A549 (cell line): ENCODE measurements at regions not wholly inside any gene's neighbourhood (a gene's known extent, or its start where the extent isn't known, plus 50 kb on each side); places are given as distances from the start of the nearest gene placed in this dataset.

Source experiments
- BHLHE40 ChIP-seq: IDR thresholded peaks from 2 replicates; pipeline ENCODE4 v1.6.1; 2012; ENCODE audit warnings: low read depth, low read length, inconsistent platforms
- CBX2 ChIP-seq: fragments of 200-600 bp; sonication (generic); IDR thresholded peaks from 2 replicates; pipeline ENCODE4 v1.6.1; 2016; ENCODE audit warnings: low read depth, mild to moderate bottlenecking, borderline replicate concordance
- CBX8 ChIP-seq: fragments of 200-600 bp; sonication (generic); IDR thresholded peaks from 2 replicates; pipeline ENCODE4 v1.6.1; 2016
- CTCF ChIP-seq: fragments of >200 bp; sonication (Bioruptor Twin); formaldehyde crosslinking; IDR thresholded peaks from 3 replicates; pipeline ENCODE4 v1.5.1; 2016
- EP300 ChIP-seq, 2 experiments: fragments of >200 bp; sonication (Bioruptor Twin); formaldehyde crosslinking; IDR thresholded peaks; 2 replicates in 1 of 2; 3 replicates in 1 of 2; pipeline ENCODE4 v1.6.1; 2016 to 2017
- MAFK ChIP-seq: fragments of 450-650 bp; IDR thresholded peaks from 2 replicates; pipeline ENCODE4 v1.6.1; 2014; ENCODE audit not compliant: partially characterized antibody
- MAX ChIP-seq: IDR thresholded peaks from 2 replicates; pipeline ENCODE4 v1.6.1; 2012
- NPAS2 ChIP-seq: fragments of 250-450 bp; sonication (Bioruptor Pico); IDR thresholded peaks from 2 replicates; pipeline ENCODE4 v1.8.0; 2022; ENCODE audit warnings: mild to moderate bottlenecking, moderate library complexity, borderline replicate concordance
- PHF8 ChIP-seq: fragments of 200-600 bp; sonication (generic); IDR thresholded peaks from 2 replicates; pipeline ENCODE4 v1.6.1; 2016; ENCODE audit warnings: low read depth, mild to moderate bottlenecking, antibody characterized with exemption, moderate library complexity, borderline replicate concordance
- RAD21 ChIP-seq, 2 experiments: fragments of >200 bp in 1 of 2; sonication (Bioruptor Twin) in 1 of 2; formaldehyde crosslinking in 1 of 2; IDR thresholded peaks in 1 of 2; conservative IDR thresholded peaks in 1 of 2; 2 replicates in 1 of 2; 3 replicates in 1 of 2; pipeline ENCODE4 v1.6.1; 2012 to 2018; ENCODE audit warnings: inconsistent platforms in 1 of 2
- RFX5 ChIP-seq: fragments of 450-650 bp; IDR thresholded peaks from 2 replicates; pipeline ENCODE4 v1.7.1; 2014; ENCODE audit warnings: antibody characterized with exemption, mild to moderate bottlenecking, moderate library complexity
- TF ChIP-seq, protein P1 (sequence below): fragments of 450-650 bp; IDR thresholded peaks from 2 replicates; pipeline ENCODE4 v1.6.1; 2014; ENCODE audit warnings: antibody characterized with exemption
- TF ChIP-seq, protein P2 (sequence below): fragments of 200-600 bp; sonication (generic); IDR thresholded peaks from 2 replicates; pipeline ENCODE4 v1.6.1; 2016; ENCODE audit warnings: antibody characterized with exemption, mild to moderate bottlenecking, moderate library complexity

- no peak for TF ChIP-seq RFX5
- TF ChIP-seq CTCF, result no peak
- TF ChIP-seq MAFK, result no peak
- no peak for TF ChIP-seq NPAS2 (CRISPR knock-in tag)
- TF ChIP-seq, protein P1, sequence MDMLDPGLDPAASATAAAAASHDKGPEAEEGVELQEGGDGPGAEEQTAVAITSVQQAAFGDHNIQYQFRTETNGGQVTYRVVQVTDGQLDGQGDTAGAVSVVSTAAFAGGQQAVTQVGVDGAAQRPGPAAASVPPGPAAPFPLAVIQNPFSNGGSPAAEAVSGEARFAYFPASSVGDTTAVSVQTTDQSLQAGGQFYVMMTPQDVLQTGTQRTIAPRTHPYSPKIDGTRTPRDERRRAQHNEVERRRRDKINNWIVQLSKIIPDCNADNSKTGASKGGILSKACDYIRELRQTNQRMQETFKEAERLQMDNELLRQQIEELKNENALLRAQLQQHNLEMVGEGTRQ, result no peak
- TF ChIP-seq PHF8, result no peak
- no peak for TF ChIP-seq MAX
- TF ChIP-seq, protein P2, sequence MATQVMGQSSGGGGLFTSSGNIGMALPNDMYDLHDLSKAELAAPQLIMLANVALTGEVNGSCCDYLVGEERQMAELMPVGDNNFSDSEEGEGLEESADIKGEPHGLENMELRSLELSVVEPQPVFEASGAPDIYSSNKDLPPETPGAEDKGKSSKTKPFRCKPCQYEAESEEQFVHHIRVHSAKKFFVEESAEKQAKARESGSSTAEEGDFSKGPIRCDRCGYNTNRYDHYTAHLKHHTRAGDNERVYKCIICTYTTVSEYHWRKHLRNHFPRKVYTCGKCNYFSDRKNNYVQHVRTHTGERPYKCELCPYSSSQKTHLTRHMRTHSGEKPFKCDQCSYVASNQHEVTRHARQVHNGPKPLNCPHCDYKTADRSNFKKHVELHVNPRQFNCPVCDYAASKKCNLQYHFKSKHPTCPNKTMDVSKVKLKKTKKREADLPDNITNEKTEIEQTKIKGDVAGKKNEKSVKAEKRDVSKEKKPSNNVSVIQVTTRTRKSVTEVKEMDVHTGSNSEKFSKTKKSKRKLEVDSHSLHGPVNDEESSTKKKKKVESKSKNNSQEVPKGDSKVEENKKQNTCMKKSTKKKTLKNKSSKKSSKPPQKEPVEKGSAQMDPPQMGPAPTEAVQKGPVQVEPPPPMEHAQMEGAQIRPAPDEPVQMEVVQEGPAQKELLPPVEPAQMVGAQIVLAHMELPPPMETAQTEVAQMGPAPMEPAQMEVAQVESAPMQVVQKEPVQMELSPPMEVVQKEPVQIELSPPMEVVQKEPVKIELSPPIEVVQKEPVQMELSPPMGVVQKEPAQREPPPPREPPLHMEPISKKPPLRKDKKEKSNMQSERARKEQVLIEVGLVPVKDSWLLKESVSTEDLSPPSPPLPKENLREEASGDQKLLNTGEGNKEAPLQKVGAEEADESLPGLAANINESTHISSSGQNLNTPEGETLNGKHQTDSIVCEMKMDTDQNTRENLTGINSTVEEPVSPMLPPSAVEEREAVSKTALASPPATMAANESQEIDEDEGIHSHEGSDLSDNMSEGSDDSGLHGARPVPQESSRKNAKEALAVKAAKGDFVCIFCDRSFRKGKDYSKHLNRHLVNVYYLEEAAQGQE, result no peak
- no peak for TF ChIP-seq BHLHE40
- no peak for TF ChIP-seq RAD21 (conservative IDR thresholded peaks at IDR 0.05 in 1 of 2, IDR thresholded peaks at IDR 0.05 in 1 of 2)
- TF ChIP-seq CBX2, result no peak
- no peak for TF ChIP-seq CBX8
- no peak for TF ChIP-seq EP300 (IDR thresholded peaks at IDR 0.05)
These were observed 96.0 kb upstream of the CLSTN2 start for GRCh38 chr3:139839014-139839413.
